ENCODE measurements at regions not wholly inside any gene's neighbourhood (a gene's known extent, or its start where the extent isn't known, plus 50 kb on each side); places are given as distances from the start of the nearest gene placed in this dataset.

DNA sequence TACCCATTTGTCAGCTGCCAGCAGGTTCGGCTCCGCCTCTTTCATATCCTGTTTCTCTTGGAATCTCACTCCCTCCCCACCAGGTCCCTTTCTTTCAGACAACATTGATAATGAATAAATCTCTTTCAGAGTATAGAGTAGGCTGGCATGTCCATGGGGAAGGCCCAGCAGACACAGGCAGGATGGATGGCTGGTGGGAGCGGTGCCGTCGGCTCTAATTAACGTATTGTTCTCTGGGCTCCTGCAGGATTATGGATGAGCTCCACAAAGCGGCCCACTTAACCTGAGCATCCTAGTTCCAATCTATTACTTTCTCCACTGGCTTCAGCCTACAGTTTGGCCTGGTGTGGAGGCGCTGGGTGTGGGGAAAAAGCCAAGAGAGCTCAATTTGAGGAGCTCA, 588.0 kb downstream of the BUD13 start:
- POLR2A ChIA-PET = no interaction called here
- DNase-seq (ENCODE audit: extremely low spot score) = no peak
- CTCF ChIA-PET = interaction anchor here (0.9 to 1.3 kb wide), 2 partner anchors 20 to 40 kb away, joined by 4 to 5 read pairs; no protein-coding TSS in a partner anchor
- TF ChIP-seq, protein P1, sequence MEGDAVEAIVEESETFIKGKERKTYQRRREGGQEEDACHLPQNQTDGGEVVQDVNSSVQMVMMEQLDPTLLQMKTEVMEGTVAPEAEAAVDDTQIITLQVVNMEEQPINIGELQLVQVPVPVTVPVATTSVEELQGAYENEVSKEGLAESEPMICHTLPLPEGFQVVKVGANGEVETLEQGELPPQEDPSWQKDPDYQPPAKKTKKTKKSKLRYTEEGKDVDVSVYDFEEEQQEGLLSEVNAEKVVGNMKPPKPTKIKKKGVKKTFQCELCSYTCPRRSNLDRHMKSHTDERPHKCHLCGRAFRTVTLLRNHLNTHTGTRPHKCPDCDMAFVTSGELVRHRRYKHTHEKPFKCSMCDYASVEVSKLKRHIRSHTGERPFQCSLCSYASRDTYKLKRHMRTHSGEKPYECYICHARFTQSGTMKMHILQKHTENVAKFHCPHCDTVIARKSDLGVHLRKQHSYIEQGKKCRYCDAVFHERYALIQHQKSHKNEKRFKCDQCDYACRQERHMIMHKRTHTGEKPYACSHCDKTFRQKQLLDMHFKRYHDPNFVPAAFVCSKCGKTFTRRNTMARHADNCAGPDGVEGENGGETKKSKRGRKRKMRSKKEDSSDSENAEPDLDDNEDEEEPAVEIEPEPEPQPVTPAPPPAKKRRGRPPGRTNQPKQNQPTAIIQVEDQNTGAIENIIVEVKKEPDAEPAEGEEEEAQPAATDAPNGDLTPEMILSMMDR (IDR thresholded peaks at IDR 0.05; ENCODE audit: control extremely low read depth, extremely low read depth, low read depth, missing control alignments) = no peak

DNA sequence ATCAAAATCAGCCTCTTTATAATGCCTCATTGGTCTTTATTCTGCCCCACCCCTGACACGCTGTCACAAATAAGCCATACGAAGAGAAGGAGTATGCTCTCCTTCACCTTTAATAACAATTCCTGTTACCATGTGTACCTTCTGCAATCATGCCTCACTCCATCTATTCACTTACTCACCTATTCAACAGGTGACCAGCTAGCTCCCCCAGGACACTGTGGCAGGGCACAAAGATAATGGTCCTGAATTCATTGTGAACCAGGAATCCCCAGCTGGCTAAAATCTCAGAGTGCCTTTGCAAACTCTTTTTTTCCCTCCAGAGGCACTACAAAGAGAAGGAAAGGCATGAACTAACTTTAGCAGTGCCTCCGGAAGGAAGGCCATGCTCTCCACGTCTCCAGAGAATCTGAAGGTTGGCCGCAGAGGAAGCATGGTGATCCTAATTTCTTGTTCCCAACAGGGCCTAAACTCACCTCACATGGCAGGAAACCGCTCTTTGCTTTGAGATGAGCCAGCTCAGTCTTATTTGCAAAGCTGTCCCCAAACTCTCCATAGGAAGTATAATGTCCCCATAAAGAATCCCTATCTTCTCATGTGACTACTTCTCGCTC, 590.3 kb downstream of the BUD13 start:
- POLR2A ChIA-PET = no interaction called here
- CTCF ChIA-PET = no interaction called here
- TF ChIP-seq, protein P1 (IDR thresholded peaks at IDR 0.05; ENCODE audit: control extremely low read depth, extremely low read depth, low read depth, missing control alignments) = no peak
- no peak for DNase-seq (ENCODE audit: extremely low spot score)

DNA sequence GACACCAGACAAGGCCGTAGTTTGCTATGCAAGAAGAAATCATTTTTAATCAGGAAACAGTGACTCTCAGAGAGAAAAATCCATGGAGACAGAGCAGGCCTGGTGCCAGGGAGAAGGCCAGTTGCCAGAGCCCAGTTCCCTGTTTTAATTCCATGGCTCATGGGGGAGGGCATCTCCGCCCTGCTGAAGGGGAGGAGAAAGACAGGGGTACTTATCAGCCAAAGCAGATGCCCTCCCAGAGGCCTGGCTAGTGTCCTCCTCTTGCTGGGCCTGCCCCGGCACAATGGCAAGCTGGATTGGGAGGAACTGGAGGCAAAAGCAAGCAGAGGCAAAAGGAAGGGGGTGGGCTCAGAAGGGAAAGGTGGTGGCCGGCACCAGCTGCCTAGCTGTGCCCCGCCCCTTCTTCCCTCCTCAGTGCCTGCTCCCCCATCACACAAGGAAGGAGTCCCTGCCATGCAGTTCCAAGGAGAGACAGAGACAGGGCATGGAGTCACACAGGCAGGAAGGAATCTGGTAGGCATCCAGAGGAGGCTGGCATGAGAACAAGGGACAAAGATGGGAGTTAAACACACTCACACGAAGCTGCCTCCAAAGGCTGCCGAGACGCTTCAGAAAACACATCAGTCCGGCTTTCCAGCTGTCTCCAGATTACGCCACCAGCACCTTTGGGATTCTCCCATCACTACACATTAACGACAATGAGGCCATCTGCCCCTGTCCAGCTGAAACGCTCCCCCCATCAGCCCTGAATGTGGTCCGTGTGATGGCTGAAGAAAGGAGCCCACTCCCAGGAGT, 591.8 kb downstream of the BUD13 start:
- TF ChIP-seq, protein P1 (IDR thresholded peaks at IDR 0.05; ENCODE audit: control extremely low read depth, extremely low read depth, low read depth, missing control alignments) = no peak
- ChIA-PET POLR2A (no interaction called here), CTCF (interaction anchor here (1.3 kb wide), 1 partner anchor 60 kb away, joined by 3 read pairs; no protein-coding TSS in a partner anchor)
- DNase-seq (ENCODE audit: extremely low spot score) = no peak

DNA sequence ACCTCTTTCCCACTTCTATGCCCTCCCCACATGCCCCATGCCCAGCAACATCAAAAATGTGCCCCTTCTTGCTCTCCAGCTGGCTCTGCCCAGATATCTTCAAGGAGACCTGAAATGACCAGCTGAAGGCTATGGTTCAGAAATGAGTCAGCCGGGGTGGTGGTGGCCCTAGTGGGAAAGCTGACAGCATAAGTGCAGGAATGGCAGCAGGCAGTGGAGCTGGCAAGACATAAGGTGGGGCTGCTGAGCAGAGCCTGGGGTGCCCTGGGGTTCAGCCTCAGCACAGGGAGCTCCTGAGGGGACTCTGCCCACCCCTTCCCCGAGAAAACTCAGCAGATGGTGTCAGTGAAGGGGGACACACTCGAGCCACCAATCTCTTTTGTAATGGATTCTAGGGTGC, 593.4 kb downstream of the BUD13 start:
- CTCF ChIA-PET = interaction anchor here (1.4 kb wide), 1 partner anchor 45 kb away, joined by 3 read pairs; no protein-coding TSS in a partner anchor
- POLR2A ChIA-PET = no interaction called here
- DNase-seq (ENCODE audit: extremely low spot score) = no peak
- TF ChIP-seq, protein P1 (IDR thresholded peaks at IDR 0.05; ENCODE audit: control extremely low read depth, extremely low read depth, low read depth, missing control alignments) = no peak

DNA sequence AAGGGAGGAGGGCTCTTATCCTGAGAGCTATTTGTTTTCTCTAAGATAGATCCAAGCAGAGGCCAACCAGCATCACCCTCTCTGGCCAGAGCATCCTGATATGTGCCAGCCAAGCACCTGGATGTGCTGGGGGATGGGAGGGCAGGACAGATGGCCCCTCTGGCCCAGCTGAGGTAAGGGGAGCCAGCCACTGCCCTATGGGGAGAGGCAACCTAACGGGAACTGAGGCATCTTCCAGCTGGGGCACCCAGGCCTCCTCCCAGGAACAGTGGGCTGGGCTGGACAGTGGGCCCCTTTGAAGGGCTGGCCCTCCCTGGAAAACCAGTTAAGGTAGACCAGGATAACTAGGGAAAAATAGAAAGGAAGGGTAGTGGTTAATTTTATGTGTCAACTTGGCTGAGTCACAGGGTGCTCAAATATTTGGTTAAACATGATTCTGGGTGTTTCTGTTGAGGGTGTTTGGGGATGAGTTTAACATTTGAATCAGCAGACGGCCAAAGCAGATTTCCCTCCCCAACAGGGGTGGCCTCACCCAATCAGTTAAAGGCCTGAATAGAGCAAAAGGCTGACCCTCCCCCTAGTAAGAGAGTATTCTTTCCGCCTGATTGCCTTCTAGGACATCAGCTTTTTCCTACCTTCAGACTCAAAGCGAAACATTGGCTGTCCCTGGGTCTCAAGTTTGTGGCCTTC, 595.1 kb downstream of the BUD13 start:
- CTCF ChIA-PET = interaction anchor here (1.1 to 2.2 kb wide), 4 partner anchors 10 to 1403 kb away, joined by 3 to 9 read pairs (median 4); no protein-coding TSS in a partner anchor
- TF ChIP-seq, protein P1 (IDR thresholded peaks at IDR 0.05; ENCODE audit: control extremely low read depth, extremely low read depth, low read depth, missing control alignments) = no peak
- POLR2A ChIA-PET = no interaction called here
- DNase-seq (ENCODE audit: extremely low spot score) = no peak

DNA sequence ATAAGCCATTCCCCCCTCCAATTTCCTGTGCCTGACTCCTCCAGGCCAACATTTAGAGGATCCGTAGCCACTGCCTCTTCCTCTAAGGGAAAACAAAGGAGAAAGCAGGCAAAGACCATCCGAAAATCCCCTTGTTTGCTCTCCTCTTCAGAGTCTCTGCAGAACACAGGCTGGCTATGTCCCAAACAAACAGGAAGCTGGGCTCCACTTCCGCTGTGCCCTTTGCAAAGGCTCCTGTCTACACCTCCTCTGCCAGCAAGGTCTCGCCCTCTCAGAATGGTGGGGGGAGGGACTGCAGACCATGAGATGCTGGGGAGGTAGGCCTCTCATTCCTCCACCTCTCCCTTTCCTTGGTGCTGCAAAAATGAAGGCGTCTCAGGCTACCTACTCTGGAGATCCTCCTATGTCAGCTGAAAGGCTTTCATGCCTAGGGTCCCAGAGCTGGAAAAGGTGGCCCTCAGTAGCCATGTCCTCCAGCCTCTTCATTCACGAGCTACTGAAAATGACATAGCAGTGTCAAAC, 596.2 kb downstream of the BUD13 start:
- TF ChIP-seq, protein P1 (IDR thresholded peaks at IDR 0.05; ENCODE audit: control extremely low read depth, extremely low read depth, low read depth, missing control alignments) = no peak
- CTCF ChIA-PET = interaction anchor here (1.2 to 2.2 kb wide), 3 partner anchors 9 to 98 kb away, joined by 3 to 9 read pairs (median 4); no protein-coding TSS in a partner anchor
- DNase-seq (ENCODE audit: extremely low spot score) = no peak
- POLR2A ChIA-PET = no interaction called here

All from GM10248 (cell line).